H9 (cell line): ENCODE measurements at regions not wholly inside any gene's neighbourhood (a gene's known extent, or its start where the extent isn't known, plus 50 kb on each side); places are given as distances from the start of the nearest gene placed in this dataset.

Experiments
- DNase-seq: peaks from one replicate; pipeline ENCODE4 v3.0.0-alpha.2; 2017
- H2AFZ ChIP-seq: one replicate; pipeline ENCODE4 v1.6.1; 2013; ENCODE audit warnings: mild to moderate bottlenecking, low read length, control low read depth, moderate library complexity
- H2AK5ac ChIP-seq: 2 replicates; pipeline ENCODE4 v1.6.1; 2013; ENCODE audit warnings: low read length, control low read depth, mixed read lengths; ENCODE audit not compliant: insufficient read length
- H2BK120ac ChIP-seq: one replicate; pipeline ENCODE4 v1.6.1; 2013; ENCODE audit warnings: low read depth, mild to moderate bottlenecking, low read length, control low read depth, inconsistent platforms; ENCODE audit not compliant: poor library complexity, severe bottlenecking
- H2BK12ac ChIP-seq: 2 replicates; pipeline ENCODE4 v1.6.1; 2013; ENCODE audit warnings: low read length, control low read depth, mixed read lengths, low read depth; ENCODE audit not compliant: insufficient read length
- H2BK15ac ChIP-seq: 2 replicates; pipeline ENCODE4 v1.6.1; 2013; ENCODE audit warnings: low read depth, low read length, control low read depth
- H2BK20ac ChIP-seq: one replicate; pipeline ENCODE4 v1.6.1; 2013; ENCODE audit warnings: low read depth, mild to moderate bottlenecking, low read length, control low read depth, inconsistent platforms; ENCODE audit not compliant: poor library complexity, severe bottlenecking
- H2BK5ac ChIP-seq: 2 replicates; pipeline ENCODE4 v1.6.1; 2013; ENCODE audit warnings: low read length, control low read depth, mixed read lengths; ENCODE audit not compliant: insufficient read length
- H3K14ac ChIP-seq: 2 replicates; pipeline ENCODE4 v1.6.1; 2013; ENCODE audit warnings: low read length, control low read depth; ENCODE audit not compliant: insufficient read depth
- H3K18ac ChIP-seq: 2 replicates; pipeline ENCODE4 v1.6.1; 2013; ENCODE audit warnings: low read depth, mild to moderate bottlenecking, mixed read lengths, low read length, control low read depth; ENCODE audit not compliant: insufficient read length
- H3K23ac ChIP-seq: 2 replicates; pipeline ENCODE4 v1.6.1; 2013; ENCODE audit warnings: low read length, control low read depth, mixed read lengths, low read depth; ENCODE audit not compliant: insufficient read length
- H3K23me2 ChIP-seq: 2 replicates; pipeline ENCODE4 v1.6.1; 2013; ENCODE audit warnings: low read depth, mild to moderate bottlenecking, mixed read lengths, low read length, control low read depth; ENCODE audit not compliant: insufficient read length, poor library complexity, severe bottlenecking
- H3K27ac ChIP-seq: 2 replicates; pipeline ENCODE4 v1.5.1; 2013; ENCODE audit warnings: low read length, control low read depth, mixed read lengths, low read depth; ENCODE audit not compliant: insufficient read length
- H3K27me3 ChIP-seq: 2 replicates; pipeline ENCODE4 v1.6.1; 2013; ENCODE audit warnings: low read length, control low read depth, inconsistent platforms; ENCODE audit not compliant: insufficient read depth
- H3K4ac ChIP-seq: 2 replicates; pipeline ENCODE4 v1.6.1; 2013; ENCODE audit warnings: low read depth, mild to moderate bottlenecking, control low read depth, inconsistent platforms, low read length, moderate library complexity
- H3K4me1 ChIP-seq: 2 replicates; pipeline ENCODE4 v1.6.1; 2013; ENCODE audit warnings: low read length, control low read depth, inconsistent platforms; ENCODE audit not compliant: insufficient read depth
- H3K4me2 ChIP-seq: 2 replicates; pipeline ENCODE4 v1.6.1; 2013; ENCODE audit warnings: low read length, control low read depth, mixed read lengths; ENCODE audit not compliant: insufficient read length, insufficient read depth
- H3K56ac ChIP-seq: 2 replicates; pipeline ENCODE4 v1.6.1; 2013; ENCODE audit warnings: low read depth, mild to moderate bottlenecking, mixed read lengths, low read length, control low read depth; ENCODE audit not compliant: insufficient read length
- H3K79me1 ChIP-seq: 2 replicates; pipeline ENCODE4 v1.6.1; 2013; ENCODE audit warnings: low read depth, mild to moderate bottlenecking, moderate library complexity, low read length, control low read depth, inconsistent platforms; ENCODE audit not compliant: insufficient read depth, poor library complexity, severe bottlenecking
- H3K79me2 ChIP-seq: 2 replicates; pipeline ENCODE4 v1.6.1; 2013; ENCODE audit warnings: low read length, control low read depth, inconsistent platforms; ENCODE audit not compliant: insufficient read depth
- H3K9ac ChIP-seq: 2 replicates; pipeline ENCODE4 v1.6.1; 2013; ENCODE audit warnings: low read length, control low read depth, mixed read lengths; ENCODE audit not compliant: insufficient read length; ENCODE audit errors: extremely low read depth
- H3K9me3 ChIP-seq: one replicate; pipeline ENCODE4 v1.6.1; 2013; ENCODE audit warnings: low read depth, low read length, inconsistent platforms; ENCODE audit not compliant: control insufficient read depth
- H3T11ph ChIP-seq: one replicate; pipeline ENCODE4 v1.6.1; 2013; ENCODE audit warnings: mild to moderate bottlenecking, low read length, control low read depth, inconsistent platforms
- H4K20me1 ChIP-seq: one replicate; pipeline ENCODE4 v1.6.1; 2013; ENCODE audit not compliant: control insufficient read depth, insufficient read length, insufficient read depth
- H4K5ac ChIP-seq: 2 replicates; pipeline ENCODE4 v1.6.1; 2013; ENCODE audit warnings: low read depth, mild to moderate bottlenecking, mixed read lengths, low read length, control low read depth; ENCODE audit not compliant: insufficient read length
- H4K8ac ChIP-seq: replicated peaks from 2 replicates; pipeline ENCODE4 v1.6.1; 2013; ENCODE audit warnings: low read length, control low read depth, mixed read lengths, low read depth; ENCODE audit not compliant: insufficient read length
- H4K91ac ChIP-seq: 2 replicates; pipeline ENCODE4 v1.6.1; 2013; ENCODE audit warnings: low read depth, mild to moderate bottlenecking, moderate library complexity, mixed read lengths, low read length, control low read depth; ENCODE audit not compliant: insufficient read length
- H3K27ac Mint-ChIP-seq, 3 experiments: 2 replicates in 2 of 3; 3 replicates in 1 of 3; pipeline ENCODE4 v1.8.0; 2020 to 2021; ENCODE audit warnings: mixed read lengths in 3 of 3, mild to moderate bottlenecking in 1 of 3, moderate library complexity in 1 of 3
- H3K27me3 Mint-ChIP-seq: 2 replicates; pipeline ENCODE4 v1.8.0; 2021; ENCODE audit warnings: low read depth, mild to moderate bottlenecking, moderate library complexity, mixed read lengths
- H3K36me3 Mint-ChIP-seq, 3 experiments: 2 replicates in 2 of 3; 3 replicates in 1 of 3; pipeline ENCODE4 v1.8.0; 2020 to 2021; ENCODE audit warnings: low read depth in 3 of 3, mixed read lengths in 3 of 3; ENCODE audit not compliant: insufficient read depth in 1 of 3
- H3K4me1 Mint-ChIP-seq, 2 experiments: 2 replicates each; pipeline ENCODE4 v1.8.0; 2020; ENCODE audit warnings: mixed read lengths in 2 of 2
- H3K4me3 Mint-ChIP-seq, 2 experiments: 2 replicates in 1 of 2; 3 replicates in 1 of 2; pipeline ENCODE4 v1.8.0; 2020 to 2021; ENCODE audit warnings: mild to moderate bottlenecking in 2 of 2, mixed read lengths in 2 of 2, moderate library complexity in 1 of 2
- H3K9me3 Mint-ChIP-seq, 2 experiments: 2 replicates in 1 of 2; 3 replicates in 1 of 2; pipeline ENCODE4 v1.8.0; 2020; ENCODE audit warnings: mild to moderate bottlenecking in 2 of 2, mixed read lengths in 2 of 2, moderate library complexity in 1 of 2
- WGBS: extraction: QIAGEN DNeasy Blood & Tissue Kit; methylation state at CpG from one replicate; pipeline ENCODE4 v1.1.7; 2013; ENCODE audit warnings: missing lambda C conversion rate, low lambda C conversion rate, mixed read lengths; ENCODE audit not compliant: insufficient read length; ENCODE audit errors: extremely low coverage; 5-methylcytosine and 5-hydroxymethylcytosine counted together
- TF ChIP-seq, protein P1 (sequence below): fragments of 200-600 bp; sonication (generic); conservative IDR thresholded peaks from 3 replicates; pipeline ENCODE4 v1.8.0; 2021; ENCODE audit warnings: antibody characterized with exemption, mild to moderate bottlenecking

- H3K9ac ChIP-seq, result no peak overlapping the region
- H4K5ac ChIP-seq, result no peak overlapping the region
- no peak overlapping the region for H2AFZ ChIP-seq
- H4K8ac ChIP-seq, result no peak overlapping the region
- no peak overlapping the region for H3K56ac ChIP-seq
- no peak overlapping the region for H3K27ac ChIP-seq
- H3K23me2 ChIP-seq, result no peaks in the 10 kb centered on the region
- no peaks in the 10 kb centered on the region for H3K79me1 ChIP-seq
- H3K4ac ChIP-seq, result no peak overlapping the region
- no peak overlapping the region for H3K23ac ChIP-seq
- no peak overlapping the region for H2BK120ac ChIP-seq
- H3K9me3 Mint-ChIP-seq, result peaks cover 6 to 8% of the 10 kb centered on the region in 2 experiments; a peak in 3 of 5 replicates
- H2AK5ac ChIP-seq, result no peak overlapping the region
- H2BK15ac ChIP-seq, result no peak overlapping the region
- no peak for DNase-seq
- H2BK20ac ChIP-seq, result no peak overlapping the region
- H3K79me2 ChIP-seq, result no peaks in the 10 kb centered on the region
- H3K36me3 Mint-ChIP-seq, result no peaks in the 10 kb centered on the region; a peak in 1 of 7 replicates
- TF ChIP-seq, protein P1, sequence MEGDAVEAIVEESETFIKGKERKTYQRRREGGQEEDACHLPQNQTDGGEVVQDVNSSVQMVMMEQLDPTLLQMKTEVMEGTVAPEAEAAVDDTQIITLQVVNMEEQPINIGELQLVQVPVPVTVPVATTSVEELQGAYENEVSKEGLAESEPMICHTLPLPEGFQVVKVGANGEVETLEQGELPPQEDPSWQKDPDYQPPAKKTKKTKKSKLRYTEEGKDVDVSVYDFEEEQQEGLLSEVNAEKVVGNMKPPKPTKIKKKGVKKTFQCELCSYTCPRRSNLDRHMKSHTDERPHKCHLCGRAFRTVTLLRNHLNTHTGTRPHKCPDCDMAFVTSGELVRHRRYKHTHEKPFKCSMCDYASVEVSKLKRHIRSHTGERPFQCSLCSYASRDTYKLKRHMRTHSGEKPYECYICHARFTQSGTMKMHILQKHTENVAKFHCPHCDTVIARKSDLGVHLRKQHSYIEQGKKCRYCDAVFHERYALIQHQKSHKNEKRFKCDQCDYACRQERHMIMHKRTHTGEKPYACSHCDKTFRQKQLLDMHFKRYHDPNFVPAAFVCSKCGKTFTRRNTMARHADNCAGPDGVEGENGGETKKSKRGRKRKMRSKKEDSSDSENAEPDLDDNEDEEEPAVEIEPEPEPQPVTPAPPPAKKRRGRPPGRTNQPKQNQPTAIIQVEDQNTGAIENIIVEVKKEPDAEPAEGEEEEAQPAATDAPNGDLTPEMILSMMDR, result no peak
- H3K4me1 ChIP-seq, result no peaks in the 10 kb centered on the region
- no peaks in the 10 kb centered on the region for H4K20me1 ChIP-seq
- H3K27ac Mint-ChIP-seq, result no peak overlapping the region
- H3K4me2 ChIP-seq, result no peak overlapping the region
- H3K4me1 Mint-ChIP-seq, result no peaks in the 10 kb centered on the region
- no peak overlapping the region for H2BK5ac ChIP-seq
- no peak overlapping the region for H3T11ph ChIP-seq
- H3K14ac ChIP-seq, result no peak overlapping the region
- H3K27me3 Mint-ChIP-seq, result peaks cover 6% of the 10 kb centered on the region
- H3K4me3 Mint-ChIP-seq, result no peak overlapping the region
- H3K27me3 ChIP-seq, result no peaks in the 10 kb centered on the region
- WGBS, result no CpG with 5 or more reads among the region's 32 CpGs
- no peak overlapping the region for H4K91ac ChIP-seq
- H2BK12ac ChIP-seq, result no peak overlapping the region
- H3K18ac ChIP-seq, result no peak overlapping the region
- H3K9me3 ChIP-seq, result no peaks in the 10 kb centered on the region
Measured at GRCh38 chr7:155945670-155946325, 133.5 kb upstream of the SHH start.
